ENCODE measurements at regions not wholly inside any gene's neighbourhood (a gene's known extent, or its start where the extent isn't known, plus 50 kb on each side); places are given as distances from the start of the nearest gene placed in this dataset.

DNA sequence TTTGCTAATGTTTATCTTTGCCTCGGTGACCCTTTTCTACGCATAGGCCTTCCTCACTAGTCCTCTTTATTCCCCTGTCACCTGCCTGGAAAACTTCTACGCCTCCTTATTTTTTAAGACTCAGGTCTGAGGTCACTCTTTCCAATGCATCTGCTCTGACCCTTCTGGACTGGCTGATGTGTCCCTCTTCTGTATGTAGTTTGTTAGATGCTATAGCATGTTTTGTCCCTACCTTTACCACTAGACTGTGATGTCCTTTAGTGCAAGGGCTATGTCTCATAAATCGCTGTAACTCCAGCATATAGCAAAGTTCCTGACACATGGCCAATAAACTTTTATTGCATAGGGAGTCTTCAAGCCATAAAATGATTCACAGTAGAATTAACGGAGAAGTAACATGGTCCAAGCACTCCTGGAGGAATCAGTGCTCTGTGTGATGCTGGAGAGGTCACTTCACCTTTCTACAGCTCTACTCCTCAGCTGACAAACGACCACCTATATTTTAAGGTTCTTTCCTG is 872.5 kb upstream of the SLIT2 start:
- Histone ChIP-seq H3K27ac (no peak overlapping the region), H3K9me3 (no peaks in the 10 kb centered on the region), H3K27me3 (no peaks in the 10 kb centered on the region), H3K36me3 (no peaks in the 10 kb centered on the region), H3K4me1 (no peaks in the 10 kb centered on the region), H3K4me3 (no peak overlapping the region)
- intact Hi-C loops (cut with DNase I) = no loop called here
- TF ChIP-seq, protein P1, sequence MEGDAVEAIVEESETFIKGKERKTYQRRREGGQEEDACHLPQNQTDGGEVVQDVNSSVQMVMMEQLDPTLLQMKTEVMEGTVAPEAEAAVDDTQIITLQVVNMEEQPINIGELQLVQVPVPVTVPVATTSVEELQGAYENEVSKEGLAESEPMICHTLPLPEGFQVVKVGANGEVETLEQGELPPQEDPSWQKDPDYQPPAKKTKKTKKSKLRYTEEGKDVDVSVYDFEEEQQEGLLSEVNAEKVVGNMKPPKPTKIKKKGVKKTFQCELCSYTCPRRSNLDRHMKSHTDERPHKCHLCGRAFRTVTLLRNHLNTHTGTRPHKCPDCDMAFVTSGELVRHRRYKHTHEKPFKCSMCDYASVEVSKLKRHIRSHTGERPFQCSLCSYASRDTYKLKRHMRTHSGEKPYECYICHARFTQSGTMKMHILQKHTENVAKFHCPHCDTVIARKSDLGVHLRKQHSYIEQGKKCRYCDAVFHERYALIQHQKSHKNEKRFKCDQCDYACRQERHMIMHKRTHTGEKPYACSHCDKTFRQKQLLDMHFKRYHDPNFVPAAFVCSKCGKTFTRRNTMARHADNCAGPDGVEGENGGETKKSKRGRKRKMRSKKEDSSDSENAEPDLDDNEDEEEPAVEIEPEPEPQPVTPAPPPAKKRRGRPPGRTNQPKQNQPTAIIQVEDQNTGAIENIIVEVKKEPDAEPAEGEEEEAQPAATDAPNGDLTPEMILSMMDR (IDR thresholded peaks at IDR 0.05) = no peak
- DNase-seq (ENCODE audit: low spot score in 2 of 2) = no peak

DNA sequence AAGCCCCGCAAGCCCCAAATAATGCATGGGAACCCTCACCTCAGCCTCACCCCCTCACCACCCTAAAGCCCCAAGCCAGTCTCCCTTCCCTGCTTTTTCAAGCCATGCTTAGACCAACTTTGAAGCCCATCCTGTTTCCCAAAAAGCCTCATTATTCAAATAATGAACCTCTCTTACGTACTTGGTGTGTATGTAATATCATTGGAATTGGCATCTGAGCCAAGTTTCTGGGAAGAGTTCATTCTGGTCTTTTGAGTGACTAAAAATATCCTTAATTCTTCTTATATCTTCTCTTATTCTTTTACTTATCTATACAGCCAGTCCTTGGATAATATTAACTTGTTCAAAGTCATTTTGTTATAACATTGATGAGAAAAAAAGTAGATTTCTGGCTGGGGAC is 875.8 kb upstream of the SLIT2 start:
- Histone ChIP-seq H3K27ac (no peak overlapping the region), H3K36me3 (no peaks in the 10 kb centered on the region), H3K4me1 (no peaks in the 10 kb centered on the region), H3K9me3 (no peaks in the 10 kb centered on the region), H3K27me3 (no peaks in the 10 kb centered on the region), H3K4me3 (no peak overlapping the region)
- intact Hi-C loops (cut with DNase I) = no loop called here
- TF ChIP-seq, protein P1 (IDR thresholded peaks at IDR 0.05) = no peak
- no peak for DNase-seq (ENCODE audit: low spot score in 2 of 2)

DNA sequence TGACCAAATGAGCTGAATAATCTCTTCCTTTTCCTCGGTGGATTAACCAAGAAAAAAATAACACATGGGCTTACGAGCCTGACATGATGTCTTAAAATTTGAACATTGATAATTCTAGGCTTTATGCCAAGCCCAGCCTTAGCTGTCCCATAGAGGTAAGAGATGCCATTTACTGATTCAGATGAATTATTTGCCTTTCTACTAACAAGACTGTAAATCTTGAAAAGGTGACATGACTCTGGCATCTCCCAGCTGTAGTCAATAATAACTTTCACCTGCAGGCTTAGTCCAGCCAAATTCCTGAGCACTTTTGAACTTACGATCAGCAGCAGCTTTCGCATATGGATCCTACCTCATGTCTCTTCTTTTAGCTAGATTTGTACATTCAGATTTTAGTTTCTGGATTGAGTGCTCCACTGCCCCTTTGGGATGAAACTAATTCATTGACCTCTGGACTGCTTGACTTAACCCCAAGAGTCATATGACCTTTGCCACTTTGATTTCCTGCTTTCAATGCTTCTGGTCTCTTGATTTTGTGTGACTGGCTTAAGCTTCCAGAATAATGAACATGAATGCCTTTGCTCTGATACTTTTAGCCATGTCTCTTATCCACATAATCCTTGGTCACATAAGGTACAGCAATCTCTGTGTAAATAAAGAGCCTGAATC is 876.4 kb upstream of the SLIT2 start:
- no peak overlapping the region for H3K4me3 ChIP-seq
- TF ChIP-seq, protein P1 (IDR thresholded peaks at IDR 0.05) = no peak
- intact Hi-C loops (cut with DNase I) = no loop called here
- no peak overlapping the region for H3K27ac ChIP-seq
- H3K27me3 ChIP-seq = no peaks in the 10 kb centered on the region
- no peaks in the 10 kb centered on the region for H3K4me1 ChIP-seq
- H3K9me3 ChIP-seq = no peaks in the 10 kb centered on the region
- DNase-seq (ENCODE audit: low spot score in 2 of 2) = no peak
- H3K36me3 ChIP-seq = no peaks in the 10 kb centered on the region

DNA sequence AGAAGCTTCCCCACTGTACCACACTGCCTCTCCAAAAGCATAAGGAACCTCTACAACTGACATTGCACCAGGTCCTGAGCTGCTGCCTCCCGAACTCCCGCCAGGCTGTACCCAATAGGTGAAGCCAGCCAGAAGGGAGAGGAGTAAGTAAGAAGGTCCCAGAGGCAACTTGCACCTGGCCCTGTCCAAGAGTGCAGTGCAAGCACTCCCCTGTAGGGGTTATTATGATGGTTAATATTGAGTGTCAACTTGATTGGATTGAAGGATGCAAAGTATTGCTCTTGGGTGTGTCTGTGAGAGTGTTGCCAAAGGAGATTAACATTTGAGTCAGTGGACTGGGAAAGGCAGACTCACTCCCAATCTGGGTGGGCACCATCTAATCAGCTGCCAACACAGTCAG is 879.3 kb upstream of the SLIT2 start:
- Histone ChIP-seq H3K27ac (no peak overlapping the region), H3K4me1 (no peaks in the 10 kb centered on the region), H3K36me3 (no peaks in the 10 kb centered on the region), H3K4me3 (no peak overlapping the region), H3K9me3 (no peaks in the 10 kb centered on the region), H3K27me3 (no peaks in the 10 kb centered on the region)
- TF ChIP-seq, protein P1 (IDR thresholded peaks at IDR 0.05) = no peak
- DNase-seq (ENCODE audit: low spot score in 2 of 2) = no peak
- intact Hi-C loops (cut with DNase I) = no loop called here

DNA sequence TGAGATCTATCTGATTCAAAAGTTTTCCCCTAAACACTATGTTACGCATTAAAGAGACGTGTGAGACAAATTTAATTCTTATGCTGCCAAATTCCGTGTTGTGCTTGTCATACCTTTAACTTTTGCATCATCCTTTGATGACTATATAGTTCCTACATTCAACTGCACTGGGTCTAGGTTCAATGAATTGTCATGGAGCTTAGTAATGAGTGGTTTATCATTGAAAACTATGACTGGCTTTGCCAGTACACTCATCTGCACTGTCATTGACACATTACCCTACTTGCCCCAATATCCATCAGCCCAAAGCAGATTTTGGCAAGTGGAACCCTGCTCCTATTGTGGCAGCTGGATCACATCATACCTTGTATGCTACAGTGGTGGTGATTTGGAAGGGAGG is 882.9 kb upstream of the SLIT2 start:
- no peak for DNase-seq (ENCODE audit: low spot score in 2 of 2)
- Histone ChIP-seq H3K9me3 (no peaks in the 10 kb centered on the region), H3K27ac (no peak overlapping the region), H3K27me3 (no peaks in the 10 kb centered on the region), H3K36me3 (no peaks in the 10 kb centered on the region), H3K4me1 (no peaks in the 10 kb centered on the region), H3K4me3 (no peak overlapping the region)
- TF ChIP-seq, protein P1 (IDR thresholded peaks at IDR 0.05) = no peak
- intact Hi-C loops (cut with DNase I) = no loop called here

DNA sequence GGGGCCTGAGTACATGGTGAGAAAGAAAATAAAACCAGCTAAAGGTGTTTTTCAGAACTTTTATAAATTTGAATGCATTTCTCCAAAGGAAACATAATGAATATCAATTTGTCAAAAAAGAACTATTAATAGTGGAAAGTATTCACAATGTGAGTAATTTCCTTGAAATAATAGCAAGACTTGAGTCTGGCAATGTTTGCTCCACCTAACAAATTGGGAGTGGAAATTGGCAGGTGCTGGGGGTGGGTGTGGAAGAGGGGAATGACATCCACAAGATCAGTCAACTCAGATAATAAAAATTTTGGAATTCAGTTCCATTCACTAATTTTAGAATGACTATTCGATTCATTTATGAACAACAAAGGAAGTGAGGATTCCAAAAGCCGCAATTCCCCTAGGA is 884.8 kb upstream of the SLIT2 start:
- H3K27ac ChIP-seq = no peak overlapping the region
- TF ChIP-seq, protein P1 (IDR thresholded peaks at IDR 0.05) = no peak
- H3K4me3 ChIP-seq = no peak overlapping the region
- H3K36me3 ChIP-seq = no peaks in the 10 kb centered on the region
- H3K9me3 ChIP-seq = no peaks in the 10 kb centered on the region
- intact Hi-C loops (cut with DNase I) = no loop called here
- H3K27me3 ChIP-seq = no peaks in the 10 kb centered on the region
- H3K4me1 ChIP-seq = no peaks in the 10 kb centered on the region
- no peak for DNase-seq (ENCODE audit: low spot score in 2 of 2)

All from ascending aorta (tissue), 2 donors.